ENCODE measurements at regions not wholly inside any gene's neighbourhood (a gene's known extent, or its start where the extent isn't known, plus 50 kb on each side); places are given as distances from the start of the nearest gene placed in this dataset.
"Not testable (repeated sequence)": the region's sequence is repeated elsewhere in the genome, so short reads cannot be mapped to it uniquely, and the experiment has no call there.

DNA sequence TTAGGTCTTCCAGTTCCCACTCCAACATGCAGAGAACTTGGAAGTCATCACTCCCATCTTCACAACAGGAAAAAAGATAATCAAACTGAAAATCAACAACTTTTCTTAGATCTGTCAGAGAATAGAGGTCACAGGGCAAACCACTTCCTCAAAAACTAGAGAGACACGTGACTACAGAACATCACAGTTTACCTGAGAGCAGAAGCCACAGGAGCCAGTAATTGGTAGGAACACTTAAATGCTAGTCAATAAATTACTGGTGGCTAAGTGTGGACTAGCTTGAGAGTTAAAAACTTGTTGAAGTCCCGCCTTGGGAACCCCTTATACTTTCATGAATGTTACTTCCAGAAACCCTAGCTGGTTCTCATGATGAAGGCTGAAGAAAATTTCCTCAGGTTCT, 81.1 kb downstream of the THSD1 start:
- DNase-seq: not testable (repeated sequence)

DNA sequence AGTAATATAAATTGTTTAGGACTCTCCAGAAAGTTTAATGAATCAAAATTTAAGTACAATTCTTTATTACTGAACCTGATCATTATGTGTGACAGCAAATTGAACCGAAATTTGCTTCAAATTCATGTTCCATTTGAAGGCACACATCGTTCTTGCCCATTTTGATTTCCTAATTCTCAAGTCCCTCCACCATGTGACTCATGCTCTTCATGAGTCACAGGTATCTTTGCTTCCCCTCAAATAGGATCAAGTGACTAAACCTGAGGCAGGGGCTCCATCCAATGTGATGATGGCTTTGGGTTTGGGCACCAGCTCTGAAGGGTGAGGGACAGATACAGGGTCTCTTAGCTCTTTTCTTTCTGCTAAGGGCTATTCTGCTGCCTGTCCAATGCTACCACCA, 86.1 kb downstream of the THSD1 start:
- no peak for DNase-seq

DNA sequence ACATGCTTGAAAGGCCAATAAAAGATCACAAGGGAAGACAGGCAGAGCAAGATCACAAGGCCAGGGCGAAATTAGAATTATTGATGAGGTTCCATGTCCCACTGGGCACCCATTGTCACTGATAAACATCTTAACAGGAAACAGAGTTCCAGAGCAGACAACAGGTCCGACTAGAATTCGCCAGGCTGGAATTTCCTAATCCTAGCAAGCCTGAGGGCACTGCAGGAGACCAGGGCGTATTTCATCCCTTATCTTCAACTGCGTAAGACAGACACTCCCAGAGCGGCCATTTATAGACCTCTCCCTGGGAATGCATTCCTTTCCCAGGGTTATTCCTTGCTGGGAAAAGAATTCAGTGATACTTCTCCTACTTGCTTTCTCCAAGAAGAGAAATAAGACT, 96.1 kb downstream of the THSD1 start:
- DNase-seq: not testable (repeated sequence)

DNA sequence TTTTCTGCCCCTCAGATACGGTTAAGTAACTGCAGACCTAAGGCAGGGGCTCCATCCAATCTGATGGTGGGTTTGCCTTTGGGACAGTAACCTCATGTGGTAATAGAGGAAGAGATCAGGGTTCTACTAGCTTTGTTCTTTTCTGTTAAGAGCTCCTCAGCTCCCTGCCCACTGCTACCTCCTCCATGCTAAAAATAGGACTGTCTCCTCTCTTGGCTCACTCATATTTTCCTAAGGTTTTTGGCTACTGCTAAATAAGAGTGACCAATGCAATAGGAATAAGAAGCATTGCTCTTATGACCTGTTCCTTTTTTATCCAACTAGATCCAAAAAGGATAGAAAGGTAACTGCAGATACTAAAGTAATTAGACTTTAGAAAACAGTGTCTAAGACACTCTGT, 99.6 kb downstream of the THSD1 start:
- DNase-seq: not testable (repeated sequence)

DNA sequence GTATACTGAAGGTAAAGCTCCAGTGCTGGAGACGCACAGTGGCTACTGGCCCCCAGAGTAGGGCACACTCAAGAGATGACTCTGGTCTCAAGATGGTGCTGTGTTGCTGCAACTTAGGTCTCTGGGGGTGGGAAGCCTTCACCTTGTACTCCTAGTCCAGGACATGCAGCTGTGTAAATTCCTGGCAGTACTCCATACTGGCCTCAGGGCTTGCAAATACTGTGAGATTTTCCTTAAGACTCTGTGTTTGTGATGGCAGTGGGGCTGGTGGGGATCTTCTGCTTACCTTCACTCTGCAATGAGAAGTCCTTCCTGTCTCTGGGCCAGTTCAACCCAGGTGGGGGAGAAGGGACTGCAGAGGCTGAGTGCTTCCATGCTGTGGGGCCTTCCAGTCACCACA, 102.9 kb downstream of the THSD1 start:
- DNase-seq: not testable (repeated sequence)

DNA sequence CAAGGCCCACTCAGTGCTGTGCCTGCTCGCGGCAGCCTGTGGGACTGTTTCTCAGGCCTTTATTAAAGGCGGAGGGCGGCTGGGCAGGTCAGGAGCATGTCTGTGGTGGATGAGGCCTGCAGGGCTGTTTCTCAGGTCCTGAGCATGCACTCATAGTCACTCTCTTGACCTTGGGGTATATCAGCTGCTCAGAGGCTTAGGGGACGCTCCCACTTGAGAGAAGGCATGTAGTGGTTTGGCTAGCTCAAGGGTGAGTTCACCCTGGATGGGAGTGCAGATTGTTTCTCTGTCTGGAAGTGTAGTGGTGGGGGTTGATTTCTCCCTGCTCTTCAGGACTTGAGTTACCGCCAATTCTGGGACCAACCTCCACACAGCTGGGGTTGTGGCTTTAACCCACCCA, 103.3 kb downstream of the THSD1 start:
- DNase-seq: not testable (repeated sequence)

DNA sequence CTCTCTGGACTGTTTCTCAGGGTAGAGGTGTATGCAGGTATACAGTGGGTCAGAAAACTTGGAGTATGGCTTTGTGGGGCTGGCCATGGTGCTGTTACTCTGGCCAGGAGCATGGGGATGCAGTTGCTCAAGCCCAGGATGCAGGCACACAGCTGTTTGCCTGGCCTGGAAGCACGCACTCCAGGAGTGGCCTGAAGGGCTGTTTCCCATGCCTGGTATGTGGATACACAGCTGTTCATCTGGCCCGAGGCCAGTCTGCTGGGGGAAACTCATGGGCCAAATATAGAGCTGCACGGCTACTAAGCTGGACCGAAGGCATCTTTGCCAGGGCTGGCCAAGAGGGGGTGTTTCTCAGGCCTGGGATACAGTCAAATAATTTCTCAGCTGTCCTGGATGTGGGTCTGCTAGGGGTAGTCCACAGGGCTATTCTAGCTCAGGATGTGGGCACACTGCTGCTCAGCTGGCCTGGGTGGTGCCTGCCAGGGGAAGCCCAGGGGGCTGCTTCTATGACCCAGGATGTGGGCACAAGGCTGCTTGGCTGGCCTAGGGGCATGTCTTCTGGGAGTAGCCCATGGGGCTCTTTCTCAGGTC, 104.1 kb downstream of the THSD1 start:
- not testable (repeated sequence) for DNase-seq

DNA sequence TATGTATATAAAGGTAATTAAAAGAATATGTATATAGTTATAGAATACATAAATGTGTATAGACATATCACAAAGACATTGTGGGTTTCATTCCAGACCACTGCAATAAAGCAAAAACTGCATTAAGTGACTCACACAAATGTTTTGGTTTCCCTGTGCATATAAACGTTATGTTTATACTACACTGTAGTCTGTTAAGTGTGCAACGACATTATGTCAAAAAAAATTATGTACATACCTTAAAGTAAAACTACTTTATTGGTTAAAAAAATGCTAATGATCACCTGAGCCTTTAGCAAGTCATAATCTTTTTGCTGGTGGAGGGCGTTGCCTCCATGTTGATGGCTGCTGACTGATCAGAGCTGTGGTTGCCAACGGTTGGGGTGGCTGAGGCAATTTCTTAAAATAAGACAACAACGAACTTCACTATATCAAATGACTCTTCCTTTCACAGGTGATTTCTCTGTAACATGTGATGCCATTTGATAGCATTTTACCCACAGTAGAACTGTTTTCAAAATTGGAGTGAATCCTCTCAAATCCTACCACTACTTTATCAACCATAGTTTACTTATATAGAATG, 107.8 kb downstream of the THSD1 start:
- DNase-seq: not testable (repeated sequence)

DNA sequence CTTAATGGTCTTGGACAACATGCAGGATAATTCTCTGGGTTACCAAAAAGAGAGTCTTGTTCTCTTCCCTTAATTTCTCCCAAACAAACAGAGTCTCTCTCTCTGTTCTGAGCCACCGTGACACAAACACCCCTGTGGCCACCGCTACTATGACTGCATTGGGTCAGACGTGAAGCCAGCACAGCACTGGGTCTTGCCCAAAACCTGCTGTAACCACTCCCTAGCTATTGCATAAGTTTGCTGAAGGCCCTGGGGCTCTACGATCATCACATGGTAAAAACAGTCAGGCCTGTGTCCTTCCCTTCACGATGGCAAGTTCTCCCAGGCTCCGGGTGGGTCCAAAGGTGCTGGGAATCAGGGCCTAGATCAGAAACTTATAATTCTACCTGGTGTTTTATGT, 117.1 kb downstream of the THSD1 start:
- DNase-seq: not testable (repeated sequence)

DNA sequence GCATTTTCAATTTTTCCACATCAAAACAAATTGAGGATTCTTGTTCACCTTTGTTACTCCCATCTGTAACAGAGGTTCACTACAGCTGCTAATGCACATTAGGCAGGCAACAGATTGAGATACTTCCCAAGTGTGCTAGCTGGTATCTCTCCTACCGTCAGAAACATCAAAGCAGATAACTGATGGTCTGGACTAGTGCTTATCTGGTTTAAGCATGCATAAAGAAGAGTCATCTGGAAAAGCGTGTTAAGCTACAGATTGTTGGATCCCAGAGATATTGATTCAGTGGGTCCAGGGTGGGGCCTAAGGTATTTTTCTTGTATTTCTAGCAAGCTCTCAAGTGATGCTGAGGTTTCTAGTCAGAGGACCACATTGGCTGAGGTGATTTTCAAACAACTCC, 122.0 kb upstream of the NEK3 start:
- not testable (repeated sequence) for DNase-seq

DNA sequence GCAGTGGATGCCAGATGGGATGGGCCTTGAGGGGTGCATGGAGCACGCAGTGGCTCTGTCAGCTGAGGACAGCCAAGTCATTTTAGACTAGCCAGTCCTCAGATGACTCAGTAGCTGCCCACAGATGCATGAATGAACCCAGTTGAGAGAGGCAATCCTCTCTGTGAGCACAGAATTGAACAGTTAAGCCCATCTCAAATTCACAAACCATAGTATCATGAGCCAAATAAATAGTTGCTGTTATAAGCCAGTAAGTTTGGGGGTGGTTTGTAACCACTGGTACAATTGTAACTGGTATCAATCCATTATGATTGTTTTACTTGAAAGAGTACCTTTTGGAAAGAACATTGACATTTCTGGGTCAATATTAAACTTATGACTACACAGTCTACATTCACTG, 120.0 kb upstream of the NEK3 start:
- DNase-seq: not testable (repeated sequence)

DNA sequence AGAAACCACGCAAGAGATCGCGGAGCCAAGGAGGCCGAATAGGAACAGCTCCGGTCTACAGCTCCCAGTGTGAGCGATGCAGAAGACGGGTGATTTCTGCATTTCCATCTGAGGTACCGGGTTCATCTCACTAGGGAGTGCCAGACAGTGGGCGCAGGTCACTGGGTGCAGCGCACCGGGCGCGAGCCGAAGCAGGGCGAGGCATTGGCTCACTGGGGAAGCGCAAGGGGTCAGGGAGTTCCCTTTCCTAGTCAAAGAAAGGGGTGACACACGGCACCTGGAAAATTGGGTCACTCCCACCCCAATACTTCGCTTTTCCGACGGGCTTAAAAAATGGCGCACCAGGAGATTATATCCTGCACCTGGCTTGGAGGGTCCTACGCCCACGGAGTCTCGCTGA, 94.9 kb upstream of the NEK3 start:
- DNase-seq: not testable (repeated sequence)

DNA sequence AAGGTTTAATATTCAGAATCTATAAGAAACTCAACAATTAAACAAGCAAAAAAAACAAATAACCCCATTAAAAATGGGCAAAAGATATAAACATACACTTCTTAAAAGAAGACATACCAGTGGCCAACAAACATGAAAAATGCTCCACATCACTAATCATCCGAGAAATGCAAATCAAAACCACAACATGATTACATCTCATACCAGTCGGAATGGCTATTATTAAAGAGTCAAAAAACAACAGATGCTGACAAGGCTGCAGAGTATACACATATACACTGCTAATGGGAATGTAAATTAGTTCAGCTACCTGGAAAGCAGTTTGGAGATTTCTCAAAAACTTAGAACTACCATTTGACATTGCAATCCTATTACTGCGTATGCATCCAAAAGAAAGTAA, 81.4 kb upstream of the NEK3 start:
- not testable (repeated sequence) for DNase-seq

DNA sequence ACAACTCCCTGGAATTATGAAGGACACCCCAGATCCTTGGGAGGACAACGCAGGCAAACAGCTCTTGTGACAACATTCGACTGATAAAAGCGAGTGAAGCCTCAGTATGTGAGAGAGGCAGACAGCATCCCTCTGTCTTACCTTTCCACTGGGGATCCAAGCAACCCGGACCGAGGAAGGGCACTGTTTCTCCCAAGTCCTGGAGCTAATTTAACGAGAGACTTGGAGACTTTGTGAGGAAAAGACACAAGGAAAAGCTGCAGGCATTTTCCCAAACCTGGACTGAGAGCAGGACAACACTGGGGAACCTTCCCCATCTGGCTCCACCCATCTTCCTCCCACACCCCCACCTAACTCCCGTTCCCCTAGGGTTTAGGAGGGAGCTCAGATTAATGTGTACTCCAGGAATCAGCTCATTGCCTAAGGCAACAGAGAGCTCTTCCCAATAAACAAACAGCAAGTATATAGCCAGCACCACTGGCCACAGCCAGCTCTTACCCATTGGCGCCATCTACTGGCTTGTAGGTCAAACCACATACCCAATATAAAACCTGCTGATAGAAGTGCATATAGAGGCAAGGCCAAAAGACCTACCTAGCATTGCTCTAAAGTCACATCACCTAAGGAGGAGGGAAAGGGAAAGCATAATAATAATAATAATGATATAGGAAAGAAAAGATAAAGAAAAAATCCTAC, 76.7 kb upstream of the NEK3 start:
- DNase-seq: peak in 1 of 2 experiments; percentile 22

DNA sequence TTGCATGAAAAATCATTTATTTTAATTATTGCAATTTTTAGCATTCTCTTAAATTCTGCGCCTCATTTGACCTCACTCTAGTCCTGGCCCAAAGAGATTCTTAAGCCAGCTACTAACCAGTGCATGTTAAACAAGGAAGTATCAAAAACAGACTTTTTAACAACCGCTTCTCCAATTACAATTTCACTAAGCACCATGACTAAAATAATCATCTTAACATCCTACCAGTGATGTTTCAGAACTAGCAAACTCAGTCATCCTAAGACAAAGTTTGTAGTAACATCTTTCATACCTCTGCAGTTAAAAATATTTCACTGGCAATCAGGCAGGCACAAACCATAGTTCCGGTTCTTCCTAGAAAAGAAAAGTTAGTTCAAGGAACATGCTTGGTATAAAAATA, 75.5 kb upstream of the NEK3 start:
- not testable (repeated sequence) for DNase-seq

DNA sequence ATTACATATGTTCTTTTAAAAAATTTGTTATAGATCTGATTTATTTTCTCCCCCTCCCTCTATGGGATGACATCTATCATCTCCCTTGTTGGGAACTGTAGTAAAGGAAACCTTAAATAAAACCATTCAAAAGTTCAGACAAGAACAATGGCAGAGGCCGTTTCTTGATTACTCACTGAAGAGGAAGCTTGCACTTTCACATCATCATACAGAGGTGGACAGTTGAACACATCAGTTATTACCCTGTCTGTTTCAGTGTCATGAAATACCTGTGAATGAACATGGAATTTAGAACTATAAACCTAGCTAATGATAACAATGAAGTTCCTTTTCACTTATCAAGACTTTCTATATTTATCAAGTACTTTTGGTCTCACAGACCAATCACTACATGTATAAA, 63.7 kb upstream of the NEK3 start:
- DNase-seq: not testable (repeated sequence)

DNA sequence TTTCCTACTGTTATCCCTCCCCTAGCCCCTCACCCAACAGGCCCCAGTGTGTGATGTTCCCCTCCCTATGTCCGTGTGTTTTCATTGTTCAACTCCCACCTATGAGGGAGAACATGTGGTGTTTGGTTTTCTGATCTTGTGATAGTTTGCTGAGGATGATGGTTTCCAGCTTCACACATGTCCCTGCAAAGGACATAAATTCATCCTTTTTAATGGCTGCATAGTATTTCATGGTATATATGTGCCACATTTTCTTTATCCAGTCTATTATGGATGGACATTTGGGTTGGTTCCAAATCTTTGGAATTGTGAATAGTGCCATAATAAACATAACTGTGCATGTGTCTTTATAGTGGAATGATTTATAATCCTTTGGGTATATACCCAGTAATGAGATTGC, 54.5 kb upstream of the NEK3 start:
- not testable (repeated sequence) for DNase-seq

DNA sequence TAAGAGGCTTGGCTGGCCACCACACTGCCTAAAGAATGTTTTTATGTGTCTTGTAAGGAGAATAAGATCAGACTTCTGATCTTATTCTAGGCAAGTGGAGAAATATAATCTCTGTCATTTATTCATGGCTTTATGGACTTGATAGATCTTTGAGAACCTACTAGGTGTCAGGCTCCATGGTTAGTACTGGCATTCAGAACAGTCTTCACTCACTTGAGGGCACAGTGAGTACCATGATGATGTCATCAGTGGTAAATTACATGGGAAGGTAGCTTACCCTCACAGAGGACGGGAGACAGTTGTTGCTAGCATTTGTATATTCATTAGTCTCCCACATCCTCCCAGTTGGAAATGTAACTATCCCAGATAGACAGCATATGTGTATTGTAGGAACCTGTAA, 53.5 kb upstream of the NEK3 start:
- not testable (repeated sequence) for DNase-seq

DNA sequence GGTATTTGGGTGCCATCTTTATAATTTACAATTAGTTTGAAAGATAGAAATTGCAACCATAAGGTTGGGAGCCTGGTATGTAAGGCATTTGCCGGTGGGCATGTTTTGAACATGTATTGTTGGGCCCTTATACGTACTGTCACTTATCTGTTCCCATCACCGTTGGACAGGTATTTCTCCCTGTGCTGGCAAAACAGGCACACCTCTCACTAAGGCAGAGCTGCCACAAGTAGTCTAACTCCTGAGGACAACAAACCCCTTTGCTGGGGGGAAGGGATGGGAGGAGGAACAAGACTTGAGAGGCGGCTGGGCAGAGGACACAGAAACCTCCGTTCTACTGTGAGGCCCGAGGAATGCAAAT, 52.0 kb upstream of the NEK3 start:
- not testable (repeated sequence) for DNase-seq

DNA sequence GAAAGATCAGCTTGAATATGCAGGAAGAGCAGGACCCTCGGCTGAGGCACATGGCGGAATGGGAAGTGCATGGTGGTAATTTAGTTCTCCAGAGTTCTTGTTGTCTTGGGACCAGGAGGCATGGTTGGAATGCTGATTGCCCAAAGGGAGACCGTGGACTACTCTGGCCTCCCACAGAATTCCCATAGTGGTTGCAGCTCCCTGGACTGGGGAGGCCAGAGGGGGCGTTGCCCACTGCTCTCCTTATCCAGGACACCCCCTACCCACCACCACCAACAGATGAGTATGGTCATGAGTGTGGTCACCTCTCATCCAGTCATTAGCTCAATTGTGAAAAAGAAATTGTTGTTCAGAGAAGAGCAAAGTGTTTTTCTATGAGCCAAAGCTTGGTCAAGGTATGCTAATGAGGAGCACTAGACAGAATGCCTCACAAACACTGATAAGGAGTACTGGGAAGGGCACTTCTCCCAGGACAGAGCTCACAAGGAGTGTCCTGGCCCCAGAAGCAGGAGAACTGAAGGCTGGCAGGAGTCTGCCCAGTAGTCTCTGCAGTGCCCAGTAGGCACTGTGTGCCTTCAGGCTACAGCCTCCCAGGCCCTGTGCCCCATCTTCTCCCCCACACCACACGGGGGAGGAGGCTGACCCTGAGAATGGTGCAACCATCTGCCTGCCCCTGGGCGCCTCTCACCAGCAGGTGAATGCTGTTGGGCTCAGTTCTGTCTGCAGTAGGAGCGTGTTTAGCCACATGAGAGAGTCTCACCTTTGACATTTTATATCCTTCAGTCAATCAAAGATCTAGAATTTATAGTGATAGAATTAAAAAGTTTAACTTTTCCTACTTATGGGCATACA, 51.4 kb upstream of the NEK3 start:
- not testable (repeated sequence) for DNase-seq

Measured in NCI-H187 (cell line).